SH-SY5Y (cell line): ENCODE measurements at regions not wholly inside any gene's neighbourhood (a gene's known extent, or its start where the extent isn't known, plus 50 kb on each side); places are given as distances from the start of the nearest gene placed in this dataset.

ENCODE experiments used
- GATA2 ChIP-seq: IDR thresholded peaks from 2 replicates; pipeline ENCODE4 v1.6.1; 2011; ENCODE audit warnings: mild to moderate bottlenecking, low read depth, low read length
- GATA3 ChIP-seq: IDR thresholded peaks from 2 replicates; pipeline ENCODE4 v1.6.1; 2011; ENCODE audit warnings: low read depth, mild to moderate bottlenecking, low read length, moderate library complexity

DNA sequence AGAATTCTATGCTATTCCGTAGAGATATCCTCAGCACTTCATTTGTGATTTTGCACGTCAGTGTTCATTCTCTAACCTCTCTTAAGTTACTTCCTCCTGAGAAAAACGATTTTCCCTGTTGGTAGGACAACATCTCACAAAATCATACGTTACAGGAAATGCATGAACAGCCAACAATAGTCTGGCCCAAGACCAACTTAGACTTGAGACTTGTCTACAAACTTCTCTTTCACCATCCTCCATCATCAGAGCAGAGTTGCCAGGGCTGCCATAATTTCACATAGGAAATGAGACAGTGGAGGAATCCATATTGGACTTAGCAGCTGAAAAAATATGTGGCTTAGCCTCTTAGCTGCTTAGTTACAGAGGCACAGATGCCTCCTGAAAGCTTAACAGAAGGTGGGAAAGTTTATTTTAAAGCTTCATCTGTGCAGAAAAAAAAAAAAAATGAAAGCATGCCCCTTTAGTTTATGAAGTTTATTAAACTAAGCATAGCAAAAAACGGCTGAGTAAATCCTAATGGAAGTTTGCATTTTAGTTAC, 222.5 kb upstream of the CACNA2D1 start:
- TF ChIP-seq GATA3 (no peak), GATA2 (no peak)

DNA sequence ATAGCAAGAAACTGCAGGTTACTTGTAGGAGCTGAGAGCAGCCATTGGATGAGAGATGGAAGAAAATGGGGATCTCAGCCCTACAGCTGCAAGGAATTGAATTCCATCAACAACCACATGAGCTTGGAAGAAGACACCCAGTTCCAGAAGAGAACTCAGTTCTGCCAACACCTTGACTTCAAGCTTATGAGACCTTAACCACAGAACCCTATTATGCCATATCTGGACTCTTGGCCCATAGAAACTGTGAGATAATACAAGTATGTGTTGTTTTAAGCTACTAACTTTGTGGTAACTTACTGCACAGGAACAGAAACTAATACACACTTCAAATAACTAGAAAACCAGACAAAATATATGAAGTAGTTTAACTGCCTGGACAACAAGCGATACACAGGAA, 212.4 kb upstream of the CACNA2D1 start:
- TF ChIP-seq GATA2 (no peak), GATA3 (no peak)

DNA sequence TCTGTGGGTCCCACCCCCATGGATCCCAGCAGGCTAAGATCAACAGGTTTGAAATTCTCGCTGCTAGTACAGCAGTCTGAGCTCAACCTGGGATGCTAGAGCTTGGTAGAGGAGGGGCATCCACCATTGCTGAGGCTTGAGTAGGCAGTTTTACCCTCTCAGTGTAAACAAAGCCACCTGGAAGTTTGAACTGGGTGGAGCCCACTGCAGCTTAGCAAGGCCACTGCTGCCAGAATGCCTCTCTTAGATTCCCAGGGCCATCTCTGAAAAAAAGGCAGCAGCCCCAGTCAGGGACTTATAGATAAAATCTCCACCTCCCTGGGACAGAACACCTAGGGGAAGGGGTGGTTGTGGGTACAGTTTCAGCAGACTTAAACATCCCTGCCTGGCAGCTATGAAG, 190.0 kb upstream of the CACNA2D1 start:
- TF ChIP-seq GATA3 (no peak), GATA2 (no peak)

DNA sequence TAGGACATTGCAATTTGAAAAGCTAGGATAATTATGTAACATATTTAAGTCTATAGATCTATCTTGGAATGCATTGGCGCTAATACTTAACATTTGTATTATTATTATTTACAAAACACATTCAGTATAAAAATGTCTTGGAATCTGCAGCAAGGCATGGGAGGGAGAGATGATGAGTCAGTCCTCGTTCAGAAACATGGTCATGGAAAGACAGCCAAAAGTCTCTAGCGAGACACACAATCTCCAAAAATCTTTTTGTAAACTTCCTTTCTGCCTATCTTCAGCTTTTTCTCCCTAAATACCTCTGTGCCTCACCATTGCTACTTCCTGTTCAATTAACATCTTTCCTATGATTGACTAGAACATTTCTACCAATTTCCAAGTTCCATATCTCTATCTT, 188.4 kb upstream of the CACNA2D1 start:
- TF ChIP-seq GATA2 (no peak), GATA3 (no peak)

- TF ChIP-seq GATA3 = no peak
These were observed 186.0 kb upstream of the CACNA2D1 start for GRCh38 chr7:82629583-82629982.

GRCh38 chr7:82625377-82625776, 181.8 kb upstream of the CACNA2D1 start:
- TF ChIP-seq GATA2 (no peak), GATA3 (no peak)

DNA sequence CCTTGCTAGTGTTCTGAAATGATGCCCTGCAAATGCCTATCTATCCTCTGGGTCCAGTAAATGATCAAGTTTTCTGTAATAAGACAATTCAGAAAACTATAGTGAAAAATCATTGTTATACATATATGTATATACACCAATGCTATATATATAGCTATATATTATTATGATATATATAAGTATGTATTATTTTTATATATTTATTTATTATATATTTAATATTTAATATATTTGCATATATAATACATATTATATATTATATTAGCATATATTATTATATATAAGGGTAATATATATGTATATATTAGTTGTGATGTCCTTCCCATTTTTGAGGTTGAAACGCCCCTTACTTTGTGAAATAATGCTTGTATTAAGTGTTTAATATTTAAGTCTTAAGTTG, 181.4 kb upstream of the CACNA2D1 start:
- TF ChIP-seq GATA2 (no peak), GATA3 (no peak)

DNA sequence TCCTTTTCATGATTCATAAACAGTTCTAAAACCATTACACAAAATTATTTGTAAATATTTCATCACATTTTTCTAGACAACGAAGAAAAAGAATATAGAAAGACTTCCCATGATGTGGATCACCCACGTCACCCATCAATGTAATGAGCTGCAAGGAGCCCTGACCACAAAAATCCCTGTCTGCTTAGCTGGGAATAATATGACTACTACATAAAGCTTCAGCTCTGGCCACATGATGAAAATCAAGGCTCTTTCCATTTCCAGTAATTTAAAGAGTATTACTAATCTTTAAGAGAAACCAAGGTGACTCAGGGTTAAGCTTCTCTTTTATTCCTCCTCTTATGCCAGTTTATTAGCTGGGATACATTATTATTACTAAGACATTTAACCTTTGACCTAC, 180.8 kb upstream of the CACNA2D1 start:
- TF ChIP-seq GATA2 = no peak
- no peak for TF ChIP-seq GATA3

GRCh38 chr7:82623812-82624211, 180.2 kb upstream of the CACNA2D1 start:
- no peak for TF ChIP-seq GATA3
- TF ChIP-seq GATA2 = no peak

GRCh38 chr7:82617156-82617555, 173.6 kb upstream of the CACNA2D1 start:
- TF ChIP-seq GATA2 (no peak), GATA3 (no peak)

DNA sequence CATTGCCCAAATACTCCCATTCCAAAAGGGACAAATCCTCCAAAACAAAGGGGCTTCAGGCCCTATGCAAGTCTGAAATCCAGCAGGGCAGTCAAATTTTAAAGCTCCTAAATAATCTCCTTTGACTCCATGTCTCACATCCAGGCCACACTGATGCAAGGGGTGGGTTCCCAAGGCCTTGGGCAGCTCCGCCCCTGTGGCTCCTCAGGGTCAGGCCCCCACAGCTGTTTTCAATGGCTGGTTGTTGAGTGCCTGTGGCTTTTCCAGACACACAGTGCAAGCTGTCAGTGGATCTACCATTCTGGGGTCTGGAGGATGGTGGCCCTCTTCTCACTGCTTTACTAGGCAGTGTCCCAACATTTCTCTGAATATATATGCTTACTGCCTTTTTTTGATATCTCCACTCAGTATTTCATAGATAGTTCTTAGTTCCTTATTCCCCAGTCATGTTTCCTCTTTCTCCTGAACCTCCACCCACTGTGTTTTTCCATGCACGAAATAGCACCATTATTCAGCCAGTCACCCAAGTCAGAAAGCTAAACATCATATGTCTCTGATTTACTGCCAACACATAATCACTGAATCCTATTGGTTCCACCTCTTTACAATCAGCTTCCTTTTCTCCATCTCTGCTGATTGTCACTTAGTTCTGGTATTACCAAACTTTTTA, 172.6 kb upstream of the CACNA2D1 start:
- TF ChIP-seq GATA3 (no peak), GATA2 (no peak)

GRCh38 chr7:82615527-82615926, 171.9 kb upstream of the CACNA2D1 start:
- TF ChIP-seq GATA2 (no peak), GATA3 (no peak)

GRCh38 chr7:82609746-82610145, 166.2 kb upstream of the CACNA2D1 start:
- no peak for TF ChIP-seq GATA2
- no peak for TF ChIP-seq GATA3

DNA sequence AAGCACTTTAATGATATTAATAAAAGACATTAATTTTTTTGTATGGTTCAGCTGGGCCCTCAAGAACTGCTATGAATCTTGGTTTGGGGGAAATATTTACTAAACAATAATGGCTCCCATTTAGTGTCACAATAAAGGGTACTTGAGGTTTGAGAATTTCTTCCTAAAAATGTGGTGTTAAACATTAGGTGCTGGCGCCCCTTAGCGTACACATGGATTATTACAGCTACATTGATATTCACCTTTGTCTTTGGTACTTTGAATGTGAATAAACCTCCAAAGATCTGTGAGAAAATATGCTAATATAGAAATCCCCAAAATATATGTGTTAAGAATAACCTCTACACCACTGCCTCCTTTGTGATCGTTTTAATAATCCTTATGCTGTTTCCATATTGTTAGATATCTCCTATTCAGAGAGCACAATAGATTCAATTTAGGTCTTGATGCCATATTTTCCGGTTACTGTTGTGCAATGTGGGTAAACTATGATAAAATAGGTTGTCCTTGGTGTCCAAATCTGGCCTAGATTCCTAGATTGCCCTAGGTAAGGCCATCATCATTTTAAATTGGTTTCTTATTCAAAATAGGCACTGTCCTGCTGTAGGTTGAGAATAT, 161.8 kb upstream of the CACNA2D1 start:
- TF ChIP-seq GATA3 = no peak
- no peak for TF ChIP-seq GATA2

GRCh38 chr7:82602066-82602465, 158.5 kb upstream of the CACNA2D1 start:
- no peak for TF ChIP-seq GATA3
- no peak for TF ChIP-seq GATA2
